ENCODE measurements at regions not wholly inside any gene's neighbourhood (a gene's known extent, or its start where the extent isn't known, plus 50 kb on each side); places are given as distances from the start of the nearest gene placed in this dataset.

DNA sequence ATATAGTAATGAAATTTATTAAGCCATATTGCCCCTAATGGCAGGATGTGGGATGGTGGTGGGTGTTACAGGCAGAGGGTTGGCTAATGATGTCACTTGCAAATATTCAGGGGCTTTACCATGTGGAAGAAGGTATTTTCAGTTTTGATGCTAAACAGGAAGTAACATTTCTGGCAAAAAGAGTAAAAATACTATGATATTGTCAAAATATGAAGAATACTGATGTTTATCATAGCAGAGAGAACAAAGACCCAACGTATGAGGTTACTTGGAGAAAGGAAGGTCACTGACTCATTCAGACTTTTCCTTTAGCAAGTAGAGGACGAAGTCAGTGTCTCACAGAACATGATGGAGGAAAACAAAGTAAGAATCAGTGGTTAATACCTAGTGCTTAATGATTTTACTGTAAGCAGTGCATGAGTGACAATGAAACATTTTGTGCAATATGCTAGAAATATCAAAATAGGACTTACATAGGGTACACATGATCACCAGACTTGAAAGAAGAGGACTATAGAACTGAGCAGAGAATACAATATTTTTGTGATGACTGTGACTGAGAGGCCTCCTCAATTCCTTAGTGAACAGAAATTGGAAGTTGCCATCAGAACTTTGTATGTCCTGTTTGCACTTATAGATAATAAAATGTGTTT is 89.7 kb upstream of the STEAP4 start:
- TF ChIP-seq PRDM10 (tag by site-specific recombination; IDR thresholded peaks at IDR 0.05) (no peak), REST (tag by site-specific recombination; IDR thresholded peaks at IDR 0.05) (no peak), ZSCAN30 (tag by site-specific recombination; IDR thresholded peaks at IDR 0.05) (no peak), YY1 (tag by site-specific recombination; IDR thresholded peaks at IDR 0.05) (no peak), ZNF670 (tag by site-specific recombination; IDR thresholded peaks at IDR 0.05; ENCODE audit: low read depth) (no peak), ZNF560 (tag by site-specific recombination; IDR thresholded peaks at IDR 0.05; ENCODE audit: borderline replicate concordance) (no peak), ZNF76 (tag by site-specific recombination; IDR thresholded peaks at IDR 0.05; ENCODE audit: borderline replicate concordance, low read depth) (no peak), ZNF133 (tag by site-specific recombination; IDR thresholded peaks at IDR 0.05) (no peak), TCF7L2 (IDR thresholded peaks at IDR 0.05; ENCODE audit: borderline replicate concordance, low read depth, low read length) (no peak), ZNF292 (tag by site-specific recombination; IDR thresholded peaks at IDR 0.05; ENCODE audit: borderline replicate concordance, low read depth) (no peak), EGR2 (tag by site-specific recombination; IDR thresholded peaks at IDR 0.05; ENCODE audit: low read depth) (no peak), ZBTB1 (tag by site-specific recombination; IDR thresholded peaks at IDR 0.05) (no peak)
- TF ChIP-seq, protein P1, sequence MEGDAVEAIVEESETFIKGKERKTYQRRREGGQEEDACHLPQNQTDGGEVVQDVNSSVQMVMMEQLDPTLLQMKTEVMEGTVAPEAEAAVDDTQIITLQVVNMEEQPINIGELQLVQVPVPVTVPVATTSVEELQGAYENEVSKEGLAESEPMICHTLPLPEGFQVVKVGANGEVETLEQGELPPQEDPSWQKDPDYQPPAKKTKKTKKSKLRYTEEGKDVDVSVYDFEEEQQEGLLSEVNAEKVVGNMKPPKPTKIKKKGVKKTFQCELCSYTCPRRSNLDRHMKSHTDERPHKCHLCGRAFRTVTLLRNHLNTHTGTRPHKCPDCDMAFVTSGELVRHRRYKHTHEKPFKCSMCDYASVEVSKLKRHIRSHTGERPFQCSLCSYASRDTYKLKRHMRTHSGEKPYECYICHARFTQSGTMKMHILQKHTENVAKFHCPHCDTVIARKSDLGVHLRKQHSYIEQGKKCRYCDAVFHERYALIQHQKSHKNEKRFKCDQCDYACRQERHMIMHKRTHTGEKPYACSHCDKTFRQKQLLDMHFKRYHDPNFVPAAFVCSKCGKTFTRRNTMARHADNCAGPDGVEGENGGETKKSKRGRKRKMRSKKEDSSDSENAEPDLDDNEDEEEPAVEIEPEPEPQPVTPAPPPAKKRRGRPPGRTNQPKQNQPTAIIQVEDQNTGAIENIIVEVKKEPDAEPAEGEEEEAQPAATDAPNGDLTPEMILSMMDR (tag by site-specific recombination; IDR thresholded peaks at IDR 0.05): no peak
- TF ChIP-seq, protein P2, sequence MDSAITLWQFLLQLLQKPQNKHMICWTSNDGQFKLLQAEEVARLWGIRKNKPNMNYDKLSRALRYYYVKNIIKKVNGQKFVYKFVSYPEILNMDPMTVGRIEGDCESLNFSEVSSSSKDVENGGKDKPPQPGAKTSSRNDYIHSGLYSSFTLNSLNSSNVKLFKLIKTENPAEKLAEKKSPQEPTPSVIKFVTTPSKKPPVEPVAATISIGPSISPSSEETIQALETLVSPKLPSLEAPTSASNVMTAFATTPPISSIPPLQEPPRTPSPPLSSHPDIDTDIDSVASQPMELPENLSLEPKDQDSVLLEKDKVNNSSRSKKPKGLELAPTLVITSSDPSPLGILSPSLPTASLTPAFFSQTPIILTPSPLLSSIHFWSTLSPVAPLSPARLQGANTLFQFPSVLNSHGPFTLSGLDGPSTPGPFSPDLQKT (IDR thresholded peaks at IDR 0.05; ENCODE audit: borderline replicate concordance, low read depth, low read length): no peak
